ENCODE measurements at regions not wholly inside any gene's neighbourhood (a gene's known extent, or its start where the extent isn't known, plus 50 kb on each side); places are given as distances from the start of the nearest gene placed in this dataset.

DNA sequence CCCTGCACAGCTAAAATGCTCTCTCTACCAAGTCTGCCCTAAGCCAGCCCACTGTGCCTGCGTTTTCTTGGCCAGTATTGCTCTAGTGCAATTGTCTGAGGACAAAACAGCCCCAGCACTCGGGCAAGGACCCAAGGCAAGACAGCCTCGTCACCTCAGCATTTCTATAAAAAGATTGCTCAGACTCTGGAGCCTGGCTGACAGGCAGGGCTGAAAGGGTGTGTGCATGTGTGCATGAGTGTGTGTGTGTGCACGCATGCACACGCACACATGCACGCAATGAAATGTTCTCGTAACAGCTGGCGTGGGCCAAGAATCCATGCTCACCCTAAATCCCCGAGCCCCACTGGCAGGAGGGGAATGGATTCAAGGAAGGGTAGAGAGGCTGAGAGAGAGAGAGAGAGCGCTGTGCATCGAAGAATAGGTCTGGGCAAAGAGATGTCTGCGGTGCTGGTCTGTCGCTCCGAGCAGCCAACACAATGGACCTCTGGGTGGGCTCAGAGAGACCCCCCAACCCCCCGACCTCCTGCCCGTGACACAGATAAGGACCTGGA, 579.2 kb downstream of the BCOR start:
- no peak overlapping the region for H3K4me3 ChIP-seq (ENCODE audit: low read depth, low read length)
- peak; percentile 2 for DNase-seq (ENCODE audit: low read depth, low spot score)
- no peak for TF ChIP-seq CTCF (IDR thresholded peaks at IDR 0.05; ENCODE audit: low read depth, low read length)
- in situ Hi-C loops (cut with HindIII; ENCODE audit: low sequenced_read_pairs), result no loop called here

DNA sequence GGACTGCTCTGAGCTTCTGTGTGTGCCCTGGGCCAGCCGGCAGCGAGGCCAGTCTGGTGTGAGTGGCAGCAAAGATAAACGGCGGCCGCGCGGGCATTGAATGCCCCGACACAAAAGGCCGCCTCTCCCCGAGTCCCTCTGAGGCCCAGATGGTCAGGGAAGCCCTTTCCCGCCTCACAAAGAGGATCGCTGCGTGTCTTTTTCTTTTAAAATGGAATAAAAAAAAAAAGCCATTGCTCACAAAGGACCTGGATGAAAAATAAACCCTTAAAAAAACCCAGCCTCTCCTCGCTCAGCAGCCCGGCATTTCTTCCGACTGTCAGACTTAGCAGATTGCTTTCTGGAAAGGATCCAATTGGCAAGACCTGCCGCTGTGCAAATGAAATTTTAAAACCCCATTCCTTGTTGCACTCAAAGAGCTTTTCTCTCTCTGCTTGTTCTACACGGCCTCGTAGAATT, 578.7 kb downstream of the BCOR start:
- in situ Hi-C loops (cut with HindIII; ENCODE audit: low sequenced_read_pairs), result no loop called here
- no peak for TF ChIP-seq CTCF (IDR thresholded peaks at IDR 0.05; ENCODE audit: low read depth, low read length)
- DNase-seq (ENCODE audit: low read depth, low spot score), result peak; percentile 2
- H3K4me3 ChIP-seq (ENCODE audit: low read depth, low read length), result no peak overlapping the region

DNA sequence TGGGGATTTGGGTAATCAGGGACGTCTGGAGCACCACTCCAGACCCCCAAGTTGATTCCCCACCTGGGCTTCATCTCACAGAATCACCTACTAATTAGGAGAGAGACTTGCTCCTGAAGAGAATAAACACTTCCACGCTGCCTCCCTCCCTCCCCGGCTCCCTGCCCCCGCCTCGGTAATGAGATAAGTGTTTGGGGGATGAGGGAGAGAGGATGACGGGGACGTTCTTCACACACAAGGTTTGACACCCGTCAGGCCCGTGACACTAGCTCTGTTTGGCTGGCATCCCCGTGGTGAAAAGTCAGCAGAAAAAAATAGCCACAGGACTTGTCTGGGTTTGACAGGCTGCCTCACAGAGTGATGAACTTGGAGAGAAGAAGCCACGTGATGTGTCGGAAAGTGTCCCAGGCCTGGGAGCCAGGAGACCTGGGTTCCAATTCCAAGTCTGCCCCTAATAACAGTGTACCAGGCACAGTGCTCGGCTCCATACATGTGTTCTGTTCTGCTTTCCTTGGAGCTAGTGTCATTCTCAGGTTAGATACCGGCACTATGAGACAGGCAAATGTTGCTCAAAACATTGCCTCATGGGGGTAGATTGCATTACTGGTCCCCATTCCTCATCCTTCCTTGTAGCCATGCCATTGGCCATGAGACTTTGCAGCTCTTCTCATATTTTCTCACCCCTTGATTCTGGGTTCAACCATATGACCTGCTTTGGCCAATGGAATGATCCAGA, 578.0 kb downstream of the BCOR start:
- DNase-seq (ENCODE audit: low read depth, low spot score), result no peak
- no peak for TF ChIP-seq CTCF (IDR thresholded peaks at IDR 0.05; ENCODE audit: low read depth, low read length)
- H3K4me3 ChIP-seq (ENCODE audit: low read depth, low read length), result no peak overlapping the region
- in situ Hi-C loops (cut with HindIII; ENCODE audit: low sequenced_read_pairs), result no loop called here

DNA sequence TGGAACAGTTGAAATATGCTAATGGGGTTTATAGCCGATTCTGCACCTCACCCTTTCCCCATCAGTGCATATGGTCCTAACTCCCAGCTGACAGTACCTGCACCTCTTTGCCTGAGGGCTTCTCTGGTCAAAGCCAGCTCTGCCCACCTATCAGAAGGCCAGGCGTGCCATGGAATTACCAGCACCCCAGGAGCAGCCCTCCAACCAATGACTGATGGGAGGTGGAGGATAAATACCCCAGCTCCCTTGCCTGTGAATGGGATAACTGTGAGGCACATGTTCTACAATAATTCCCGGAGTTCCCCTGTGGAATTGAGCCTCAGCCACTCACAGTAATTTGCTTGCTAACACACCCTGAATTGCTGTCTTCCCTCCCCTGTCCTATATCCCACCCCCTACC, 572.0 kb downstream of the BCOR start:
- no peak for TF ChIP-seq CTCF (IDR thresholded peaks at IDR 0.05; ENCODE audit: low read depth, low read length)
- H3K4me3 ChIP-seq (ENCODE audit: low read depth, low read length), result no peak overlapping the region
- no peak for DNase-seq (ENCODE audit: low read depth, low spot score)
- in situ Hi-C loops (cut with HindIII; ENCODE audit: low sequenced_read_pairs), result no loop called here

GRCh38 chrX:39527025-39527424, 570.7 kb downstream of the BCOR start:
- no peak for TF ChIP-seq CTCF (IDR thresholded peaks at IDR 0.05; ENCODE audit: low read depth, low read length)

GRCh38 chrX:39528161-39528916, 569.4 kb downstream of the BCOR start:
- no peak for TF ChIP-seq CTCF (IDR thresholded peaks at IDR 0.05; ENCODE audit: low read depth, low read length)
- in situ Hi-C loops (cut with HindIII; ENCODE audit: low sequenced_read_pairs), result no loop called here
- no peak overlapping the region for H3K4me3 ChIP-seq (ENCODE audit: low read depth, low read length)

More at GRCh38 chrX:39527025-39527424, 570.7 kb downstream of the BCOR start:
- DNase-seq (ENCODE audit: low read depth, low spot score), result peak; percentile 6
- no peak overlapping the region for H3K4me3 ChIP-seq (ENCODE audit: low read depth, low read length)
- in situ Hi-C loops (cut with HindIII; ENCODE audit: low sequenced_read_pairs), result no loop called here

More at GRCh38 chrX:39528161-39528916, 569.4 kb downstream of the BCOR start:
- no peak for DNase-seq (ENCODE audit: low read depth, low spot score)
